Dermis microvascular lymphatic vessel endothelial cell (primary cell): ENCODE measurements at regions not wholly inside any gene's neighbourhood (a gene's known extent, or its start where the extent isn't known, plus 50 kb on each side); places are given as distances from the start of the nearest gene placed in this dataset.

Experiments used
- DNase-seq, 2 donors: peaks; one replicate each; pipeline versions ENCODE4 v3.0.0 to v3.0.0-alpha.2; 2010; ENCODE audit warnings: low read depth in 2 of 2

- DNase-seq, result no peak
Measured at GRCh38 chr2:104606056-104606455, 247.9 kb upstream of the POU3F3 start.

DNA sequence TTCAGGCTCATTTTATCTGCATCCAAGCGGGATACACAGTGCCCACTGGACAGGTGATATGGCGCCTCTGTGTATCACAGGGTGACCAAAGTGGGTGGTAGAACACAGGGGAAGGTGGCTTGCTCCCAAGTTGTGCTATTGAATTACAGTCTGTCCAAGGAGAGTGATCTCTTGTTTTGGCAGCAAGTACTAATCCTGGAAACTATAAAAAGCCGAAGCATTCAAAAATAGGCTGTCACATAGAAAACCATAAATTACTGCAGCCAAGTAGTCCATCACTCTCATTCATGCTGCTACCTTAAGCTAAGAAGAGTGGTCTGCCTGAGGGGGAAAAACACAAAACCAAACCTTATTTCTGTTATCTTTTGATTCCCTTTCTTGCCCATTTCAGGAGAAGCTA is 237.1 kb upstream of the POU3F3 start:
- no peak for DNase-seq

DNA sequence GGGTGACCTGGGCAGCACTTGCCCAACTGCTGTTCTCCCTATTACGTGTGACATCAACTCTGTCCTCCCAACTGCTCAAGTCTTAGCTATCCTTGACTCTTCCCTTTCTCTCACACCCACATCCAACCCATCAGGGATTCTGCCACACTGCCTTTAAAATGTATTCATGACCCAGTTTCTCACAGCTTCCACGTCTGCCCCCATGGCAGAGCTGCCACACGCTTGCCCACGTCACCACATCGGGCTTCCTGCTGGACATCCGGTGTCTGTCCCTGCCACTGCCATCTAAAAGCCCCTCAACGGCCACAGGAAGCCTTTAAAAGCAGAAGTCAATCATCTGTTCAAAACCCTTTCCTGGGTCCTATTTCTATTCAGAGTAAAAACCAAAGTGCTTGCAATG is 233.1 kb upstream of the POU3F3 start:
- no peak for DNase-seq

GRCh38 chr2:104635608-104636007 is 218.3 kb upstream of the POU3F3 start:
- DNase-seq, result no peak

DNA sequence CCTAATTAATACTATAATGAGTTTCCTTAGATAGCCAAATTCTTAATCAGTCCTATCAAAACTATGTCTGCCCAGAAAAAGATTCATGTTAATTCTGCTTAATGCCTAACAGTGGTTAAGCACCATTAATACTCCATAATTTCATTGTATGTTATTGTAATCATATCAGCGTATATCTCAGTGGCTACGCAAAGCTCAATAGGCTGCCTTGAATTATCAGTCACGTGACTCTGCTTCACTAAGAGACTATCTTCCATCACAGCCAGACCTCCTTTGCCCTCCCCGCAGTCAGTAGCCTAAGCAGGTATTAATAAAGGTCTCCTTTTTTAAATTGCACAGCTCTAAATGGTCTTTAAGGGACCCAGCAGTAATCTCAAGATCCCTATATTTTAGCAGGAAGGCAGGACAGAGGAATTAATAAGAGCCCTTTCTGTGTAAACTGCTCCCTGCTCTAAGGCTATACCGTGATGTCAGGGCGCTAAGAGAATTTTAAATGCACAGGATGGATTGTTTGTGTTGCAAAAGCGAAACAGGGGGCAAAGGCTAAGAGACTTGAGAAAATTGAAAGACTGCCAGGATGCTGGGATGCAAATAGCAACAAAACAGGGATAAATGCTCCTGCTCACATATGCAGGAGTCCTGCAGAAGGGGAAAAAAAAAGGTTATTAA is 215.6 kb upstream of the POU3F3 start:
- DNase-seq, result no peak

DNA sequence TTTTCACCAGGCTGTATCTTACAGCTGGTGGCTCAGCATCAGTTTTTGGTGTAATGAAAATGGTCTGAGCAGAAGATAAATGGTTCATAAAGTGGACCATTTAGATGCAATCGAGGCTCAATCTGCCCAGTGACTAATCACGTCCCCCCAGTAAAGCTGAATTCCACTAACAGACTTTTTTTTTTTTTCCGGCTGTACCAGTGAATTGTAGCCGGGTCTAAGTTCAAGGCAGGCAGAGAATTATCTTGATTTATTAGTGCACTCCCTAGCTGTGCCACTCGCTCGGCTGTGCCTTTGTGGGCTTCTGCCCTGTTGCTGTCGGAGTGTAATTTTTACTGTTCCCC is 215.1 kb upstream of the POU3F3 start:
- no peak for DNase-seq

DNA sequence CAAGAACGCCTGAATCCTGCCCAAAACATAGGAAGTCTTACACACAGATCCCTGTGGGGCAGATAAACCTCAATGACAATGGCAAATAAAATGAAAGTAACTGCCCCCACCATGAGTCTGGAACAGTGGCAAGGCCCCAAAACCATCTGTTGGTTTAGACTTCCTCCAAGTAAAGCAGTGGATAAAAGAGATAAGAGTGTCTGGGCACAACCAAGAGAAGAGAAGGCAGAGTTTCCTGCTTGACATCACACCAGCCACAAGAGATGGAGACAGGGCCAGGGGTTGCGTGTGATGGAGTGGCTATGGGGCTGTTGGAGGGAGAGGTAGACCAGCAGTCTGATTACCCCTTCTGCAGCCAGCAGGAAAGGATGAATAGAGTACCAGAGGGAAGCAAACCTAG is 212.1 kb upstream of the POU3F3 start:
- no peak for DNase-seq

DNA sequence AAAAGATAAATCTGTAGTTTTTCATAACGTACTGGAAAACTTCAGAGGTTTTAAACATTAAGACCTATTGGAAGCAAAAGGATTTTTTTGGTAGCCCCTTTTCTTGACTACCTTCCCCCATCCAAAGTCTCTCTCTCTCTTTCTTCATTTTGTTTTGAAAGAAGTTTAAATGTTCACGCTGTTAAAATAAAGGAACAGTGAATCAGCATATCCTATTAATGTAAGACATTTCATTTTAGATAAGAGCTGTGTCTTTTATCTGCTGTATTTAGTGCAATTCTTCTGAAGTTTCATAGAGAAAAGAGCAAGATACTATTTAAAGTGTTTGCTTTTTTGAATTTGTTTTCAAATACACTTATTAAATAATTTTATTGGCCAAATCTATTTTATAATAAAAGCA is 205.5 kb upstream of the POU3F3 start:
- DNase-seq, result no peak

GRCh38 chr2:104649866-104650265 is 204.0 kb upstream of the POU3F3 start:
- no peak for DNase-seq

DNA sequence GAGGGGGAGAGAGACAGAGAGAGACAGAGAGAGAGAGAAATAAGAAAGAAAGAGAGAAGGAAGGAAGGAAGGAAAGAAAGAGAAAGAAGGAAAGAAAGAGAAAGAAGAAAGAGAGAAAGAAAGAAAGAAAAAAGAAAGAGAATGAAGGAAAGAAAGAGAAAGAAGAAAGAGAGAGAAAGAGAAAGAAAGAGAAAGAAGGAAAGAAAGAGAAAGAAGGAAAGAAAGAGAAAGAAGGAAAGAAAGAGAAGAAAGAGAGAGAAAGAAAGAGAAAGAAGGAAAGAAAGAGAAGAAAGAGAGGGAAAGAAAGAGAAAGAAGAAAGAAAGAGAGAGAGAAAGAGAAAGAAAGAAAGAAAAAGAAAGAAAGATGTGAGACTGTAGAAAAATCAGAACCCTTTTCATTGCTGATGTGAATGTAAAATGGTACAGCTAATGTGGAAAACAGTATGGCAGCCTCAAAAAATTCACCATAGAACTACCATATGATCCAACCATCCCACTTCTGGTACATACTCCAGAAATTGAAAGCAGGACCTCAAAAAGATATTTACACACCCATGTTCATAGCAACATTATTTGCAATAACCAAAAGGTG is 203.4 kb upstream of the POU3F3 start:
- no peak for DNase-seq

GRCh38 chr2:104654811-104655210 is 199.1 kb upstream of the POU3F3 start:
- no peak for DNase-seq

GRCh38 chr2:104656571-104657163 is 197.2 kb upstream of the POU3F3 start:
- no peak for DNase-seq

DNA sequence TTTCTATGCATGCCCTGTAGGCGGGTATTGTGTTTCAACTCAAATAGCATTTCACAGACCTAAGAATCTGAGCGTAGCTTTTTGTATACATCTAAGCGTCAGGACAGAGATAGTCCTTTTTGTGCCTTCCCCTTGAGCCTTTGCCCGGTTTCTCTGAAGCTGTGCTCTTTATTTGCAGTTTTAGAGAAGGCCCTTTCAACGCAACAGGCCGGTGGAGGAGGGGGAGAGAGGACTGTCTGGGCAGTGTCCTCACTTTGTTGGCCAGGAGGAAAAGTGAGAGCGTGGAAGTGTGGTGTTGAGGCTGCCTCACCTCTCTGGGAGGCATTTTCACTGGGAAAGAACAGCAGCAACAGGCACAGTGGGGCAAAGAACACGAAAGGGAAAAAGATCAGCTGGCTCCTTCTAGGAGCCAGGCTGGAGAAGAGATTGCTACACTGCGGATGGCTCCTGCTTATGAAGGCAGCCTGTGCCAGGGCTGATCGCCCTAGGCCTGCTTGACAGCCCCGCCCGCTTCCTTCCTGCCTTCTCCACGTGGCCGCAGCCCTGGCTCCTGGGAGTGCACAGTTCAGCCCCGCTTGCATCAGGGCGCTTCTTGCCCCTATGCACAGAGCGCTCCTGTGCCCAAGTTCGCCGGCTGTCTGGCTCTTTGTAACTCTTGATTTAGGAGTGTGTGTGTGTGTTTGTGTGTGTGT is 195.6 kb upstream of the POU3F3 start:
- no peak for DNase-seq

DNA sequence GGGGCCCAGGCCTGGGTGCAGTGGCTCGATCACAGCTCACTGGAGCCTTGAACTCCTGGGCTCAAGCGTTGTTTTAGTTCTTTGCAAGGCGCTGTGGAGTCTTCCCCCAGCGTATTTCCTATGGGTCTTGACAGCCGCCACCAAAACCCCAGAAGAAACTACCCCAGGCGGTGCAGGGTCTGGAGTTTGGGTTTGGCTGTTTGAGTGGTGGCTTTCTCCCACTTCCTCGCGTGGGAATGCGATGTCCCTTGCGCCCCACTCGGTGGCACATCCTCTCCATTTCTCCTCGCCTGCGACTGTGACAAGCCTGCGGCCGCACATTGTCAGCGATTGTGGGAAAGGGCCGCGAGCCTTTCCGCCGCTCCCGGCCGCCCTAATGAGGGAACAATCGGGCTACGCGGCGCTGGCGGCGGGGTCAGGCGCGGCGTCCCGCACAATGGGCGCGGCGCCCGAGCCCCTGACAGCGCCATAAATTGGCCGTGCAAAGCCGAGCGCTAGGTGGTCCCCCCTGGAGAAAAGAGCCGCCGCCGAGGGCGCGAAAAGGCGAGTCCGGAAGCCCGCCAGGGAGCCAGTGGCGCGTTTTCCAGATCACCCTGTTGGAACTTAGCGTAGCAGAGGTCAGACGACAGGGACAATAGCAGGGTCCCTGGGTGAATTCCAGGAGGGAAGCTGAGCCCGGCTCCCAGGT is 194.9 kb upstream of the POU3F3 start:
- no peak for DNase-seq

GRCh38 chr2:104660991-104661390 is 192.9 kb upstream of the POU3F3 start:
- no peak for DNase-seq

DNA sequence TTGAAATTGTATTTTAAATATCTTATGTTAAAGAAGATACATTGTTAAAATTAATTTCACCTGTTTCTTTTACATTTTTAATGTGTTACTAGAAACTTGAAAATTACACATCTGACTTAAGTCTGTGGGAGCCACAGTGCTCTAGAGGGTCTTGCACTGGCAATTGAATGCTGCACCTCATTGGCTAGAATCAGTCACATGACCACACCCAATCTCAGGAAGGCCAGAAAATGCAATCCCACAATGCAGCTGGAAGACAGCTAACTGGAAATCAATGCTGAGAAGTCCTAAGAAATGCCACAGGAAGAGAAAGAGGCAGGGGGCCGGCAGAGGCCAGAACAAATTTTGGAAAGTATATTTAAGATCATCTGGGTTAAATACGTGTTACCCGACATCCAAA is 189.2 kb upstream of the POU3F3 start:
- DNase-seq, result no peak

GRCh38 chr2:104668631-104669030 is 185.3 kb upstream of the POU3F3 start:
- no peak for DNase-seq

GRCh38 chr2:104673225-104673624 is 180.7 kb upstream of the POU3F3 start:
- DNase-seq, result no peak

DNA sequence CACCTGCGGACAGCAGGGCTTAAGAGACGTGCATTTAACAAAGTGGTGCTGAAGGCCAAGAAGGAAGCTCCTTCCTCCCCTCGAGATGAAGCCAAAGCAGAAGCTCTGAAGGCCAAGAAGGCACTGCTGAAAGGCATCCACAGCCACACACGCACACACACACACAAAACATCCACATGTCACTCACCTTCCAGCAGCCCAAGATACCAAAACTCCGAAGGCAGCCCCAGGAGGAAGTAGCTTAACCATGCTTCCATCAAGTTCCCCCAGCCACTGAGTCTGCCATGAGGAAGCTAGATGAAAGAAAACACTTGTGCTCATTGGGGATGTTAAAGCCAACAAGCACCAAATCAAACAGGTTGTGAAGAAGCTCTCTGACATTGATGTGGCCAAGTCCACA is 175.7 kb upstream of the POU3F3 start:
- DNase-seq, result no peak

- no peak for DNase-seq
Measured at GRCh38 chr2:104685591-104685990, 168.3 kb upstream of the POU3F3 start.

- no peak for DNase-seq
Measured at GRCh38 chr2:104687147-104687546, 166.8 kb upstream of the POU3F3 start.

DNA sequence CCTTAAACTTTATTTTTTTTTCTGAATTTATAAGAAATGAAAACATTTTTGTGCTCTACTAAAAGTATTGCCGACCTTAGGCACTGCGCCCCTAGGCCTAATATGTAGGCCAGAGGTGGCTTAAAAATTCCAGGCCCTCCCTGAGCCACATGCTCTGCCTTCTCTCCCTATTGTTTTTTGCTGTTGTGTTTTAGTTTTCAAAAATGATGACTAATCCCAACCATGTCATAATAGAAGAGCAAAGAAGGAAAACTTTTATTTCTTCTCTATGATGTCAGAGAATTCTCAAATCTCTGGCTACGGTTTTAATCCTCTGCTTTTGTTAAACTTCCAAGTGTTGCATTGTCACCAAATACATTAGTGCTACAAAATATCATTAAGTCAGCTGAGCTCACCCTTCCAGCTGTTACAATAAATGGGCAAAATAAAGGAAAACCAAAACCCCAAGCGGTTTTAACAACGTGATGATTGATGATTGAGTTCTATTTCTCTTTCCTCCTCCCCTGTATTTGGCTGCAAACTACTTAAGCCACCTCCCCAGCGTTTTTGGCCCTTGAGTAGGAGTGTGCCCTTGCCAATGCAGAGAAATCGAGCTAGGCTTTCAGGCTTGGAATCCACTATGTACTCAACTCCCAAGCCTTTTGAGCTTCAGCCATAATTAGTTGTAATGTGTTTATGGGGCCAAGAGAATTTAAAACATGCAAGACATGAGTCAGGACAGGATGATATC is 163.5 kb upstream of the POU3F3 start:
- DNase-seq, result no peak
